OCI-LY7 (cell line): ENCODE measurements at regions not wholly inside any gene's neighbourhood (a gene's known extent, or its start where the extent isn't known, plus 50 kb on each side); places are given as distances from the start of the nearest gene placed in this dataset.
"Not testable (repeated sequence)": the region's sequence is repeated elsewhere in the genome, so short reads cannot be mapped to it uniquely, and the experiment has no call there.

Source experiments
- BruUV-seq: library from RNA; stranded (reverse); fragments of 400-500 nt; replicated peaks from 2 replicates; lab custom pipeline; 2021; lab: Mats Ljungman, UMichigan
- CTCF ChIA-PET: fragments of 300-600 bp; sonication (Branson Sonifier 250); formaldehyde crosslinking; loops from one replicate; lab custom pipeline; 2022; ENCODE audit warnings: antibody characterized with exemption; ENCODE audit not compliant: unreplicated experiment; lab: Charles Lee
- POLR2A ChIA-PET: fragments of 300-600 bp; sonication (Branson Sonifier 250); formaldehyde crosslinking; loops from one replicate; lab custom pipeline; 2022; ENCODE audit warnings: antibody characterized with exemption; lab: Charles Lee
- DNase-seq: peaks from one replicate; pipeline ENCODE4 v3.0.0-alpha.2; 2015; ENCODE audit warnings: low spot score
- H2AFZ ChIP-seq: fragments of 200-600 bp; sonication (generic), shearing (Covaris generic); 2 replicates; pipeline ENCODE4 v1.6.1; 2014; ENCODE audit warnings: mild to moderate bottlenecking, antibody characterized with exemption, low read length, moderate library complexity
- H3K27ac ChIP-seq: fragments of 200-600 bp; sonication (generic); 2 replicates; pipeline ENCODE4 v1.5.1; 2014; ENCODE audit warnings: mixed run types, low read depth, mild to moderate bottlenecking, moderate library complexity, low read length, inconsistent platforms; ENCODE audit not compliant: poor library complexity, severe bottlenecking
- H3K36me3 ChIP-seq: fragments of 200-600 bp; sonication (generic); 2 replicates; pipeline ENCODE4 v1.6.1; 2014; ENCODE audit warnings: mild to moderate bottlenecking, antibody characterized with exemption, low read length, moderate library complexity, mixed read lengths; ENCODE audit not compliant: insufficient read depth
- H3K4me1 ChIP-seq: fragments of 200-600 bp; sonication (generic); 2 replicates; pipeline ENCODE4 v1.5.1; 2014; ENCODE audit warnings: mild to moderate bottlenecking, low read length; ENCODE audit not compliant: insufficient read depth, poor library complexity, severe bottlenecking
- H3K4me2 ChIP-seq: fragments of 200-600 bp; sonication (generic); 2 replicates; pipeline ENCODE4 v1.6.1; 2014; ENCODE audit warnings: mild to moderate bottlenecking, low read length
- H3K4me3 ChIP-seq: fragments of 200-600 bp; sonication (generic); 2 replicates; pipeline ENCODE4 v1.5.1; 2014; ENCODE audit warnings: mild to moderate bottlenecking, low read depth, low read length; ENCODE audit not compliant: poor library complexity, severe bottlenecking
- H3K79me2 ChIP-seq: fragments of 200-600 bp; sonication (generic); 2 replicates; pipeline ENCODE4 v1.6.1; 2016; ENCODE audit warnings: low read depth, mild to moderate bottlenecking, low read length, moderate library complexity, mixed read lengths; ENCODE audit not compliant: insufficient read depth
- H3K9me2 ChIP-seq: fragments of 200-600 bp; sonication (generic); 2 replicates; pipeline ENCODE4 v1.6.1; 2016; ENCODE audit warnings: mild to moderate bottlenecking, low read length, mixed read lengths; ENCODE audit not compliant: insufficient read depth
- H3K9me3 ChIP-seq: fragments of 200-600 bp; sonication (generic); 2 replicates; pipeline ENCODE4 v1.6.1; 2014; ENCODE audit warnings: mild to moderate bottlenecking, mixed run types, low read length, mixed read lengths
- H4K20me1 ChIP-seq: fragments of 200-600 bp; sonication (generic); 2 replicates; pipeline ENCODE4 v1.6.1; 2014; ENCODE audit warnings: mild to moderate bottlenecking, antibody characterized with exemption, low read length, moderate library complexity, mixed read lengths; ENCODE audit not compliant: insufficient read depth
- CTCF ChIP-seq: fragments of 200-600 bp; sonication (generic); conservative IDR thresholded peaks from 2 replicates; pipeline ENCODE4 v1.5.1; 2014; ENCODE audit warnings: mild to moderate bottlenecking, antibody characterized with exemption, low read length, moderate library complexity, mixed read lengths
- EZH2phosphoT487 ChIP-seq: fragments of 200-600 bp; sonication (generic); IDR thresholded peaks from 2 replicates; pipeline ENCODE4 v1.6.1; 2018; ENCODE audit warnings: low read depth, borderline replicate concordance, mild to moderate bottlenecking, mixed run types, antibody characterized with exemption, low read length, moderate library complexity, mixed read lengths
- intact Hi-C: fragments of 100-400 bp; cut with micrococcal nuclease; formaldehyde crosslinking; loops from one replicate; pipeline ENCODE4 v1.10.0; 2022; ENCODE audit not compliant: unreplicated experiment

- no peak for DNase-seq
- Histone ChIP-seq H3K9me2 (no peaks in the 10 kb centered on the region), H4K20me1 (no peaks in the 10 kb centered on the region), H3K36me3 (no peaks in the 10 kb centered on the region), H2AFZ (no peak overlapping the region), H3K4me2 (no peak overlapping the region), H3K79me2 (no peaks in the 10 kb centered on the region), H3K27ac (no peak overlapping the region), H3K4me1 (no peaks in the 10 kb centered on the region), H3K4me3 (no peak overlapping the region), H3K9me3 (no peaks in the 10 kb centered on the region)
- no peak for TF ChIP-seq CTCF
- TF ChIP-seq EZH2phosphoT487 = no peak
- BruUV-seq = no TSS peak
- POLR2A ChIA-PET = interaction anchor here (0.5 kb wide), 1 partner anchor 26 kb away, joined by 4 read pairs; no protein-coding TSS in a partner anchor
- intact Hi-C loops = no loop called here
- CTCF ChIA-PET = no interaction called here
Measured at GRCh38 chr9:108775901-108776306, 79.9 kb downstream of the ACTL7B start.

GRCh38 chr9:108774088-108774487, 81.7 kb downstream of the ACTL7B start:
- H3K4me2 ChIP-seq, H4K20me1 ChIP-seq, H3K9me2 ChIP-seq, intact Hi-C loops, H3K27ac ChIP-seq, DNase-seq, H3K36me3 ChIP-seq, CTCF ChIA-PET, H2AFZ ChIP-seq, POLR2A ChIA-PET, H3K4me1 ChIP-seq, BruUV-seq, H3K79me2 ChIP-seq, H3K9me3 ChIP-seq, H3K4me3 ChIP-seq: not testable (repeated sequence)

GRCh38 chr9:108772301-108772894, 83.4 kb downstream of the ACTL7B start:
- Histone ChIP-seq H2AFZ (no peak overlapping the region), H3K4me2 (no peak overlapping the region), H3K79me2 (no peaks in the 10 kb centered on the region), H3K9me2 (no peaks in the 10 kb centered on the region), H3K27ac (no peak overlapping the region), H3K4me1 (no peaks in the 10 kb centered on the region), H3K9me3 (no peaks in the 10 kb centered on the region), H3K36me3 (no peaks in the 10 kb centered on the region), H4K20me1 (no peaks in the 10 kb centered on the region), H3K4me3 (no peak overlapping the region)
- BruUV-seq = no TSS peak
- intact Hi-C loops = no loop called here
- TF ChIP-seq CTCF = no peak
- no peak for TF ChIP-seq EZH2phosphoT487
- no peak for DNase-seq
- CTCF ChIA-PET = no interaction called here
- POLR2A ChIA-PET = no interaction called here
